ENCODE measurements at regions not wholly inside any gene's neighbourhood (a gene's known extent, or its start where the extent isn't known, plus 50 kb on each side); places are given as distances from the start of the nearest gene placed in this dataset.

DNA sequence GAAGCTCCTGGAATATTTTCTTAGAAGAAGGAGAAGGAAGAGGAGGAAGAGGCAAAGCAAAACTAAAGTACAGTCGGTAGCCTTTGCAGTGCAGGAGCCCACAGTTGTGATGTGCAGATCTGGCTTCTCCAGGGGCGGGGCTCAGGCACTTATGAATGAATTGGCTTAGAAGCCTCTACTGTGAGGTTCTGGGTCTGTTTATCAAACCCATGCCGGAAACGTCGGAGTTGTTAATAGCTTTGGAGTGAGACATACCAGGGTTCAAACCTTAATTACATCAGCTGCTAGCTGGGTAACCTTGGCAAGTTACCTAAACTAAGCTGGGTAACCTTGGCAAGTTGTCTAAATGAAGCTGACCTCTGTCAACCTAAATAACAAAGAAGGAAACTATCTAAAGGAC is 89.3 kb upstream of the PITRM1 start:
- Histone ChIP-seq H3K79me2 (ENCODE audit: insufficient read depth, low read length) (no peaks in the 10 kb centered on the region), H3K36me3 (ENCODE audit: insufficient read depth, low read length) (no peaks in the 10 kb centered on the region), H3K9ac (ENCODE audit: low read depth, low read length, poor library complexity, severe bottlenecking) (no peak overlapping the region), H3K4me3 (ENCODE audit: low read length, poor library complexity, severe bottlenecking) (no peak overlapping the region), H2AFZ (ENCODE audit: low read length) (no peak overlapping the region), H3K9me2 (replicated peaks; ENCODE audit: low read depth, low read length) (no peaks in the 10 kb centered on the region), H4K20me1 (ENCODE audit: insufficient read depth, low read length, poor library complexity, severe bottlenecking) (no peaks in the 10 kb centered on the region), H3K4me1 (ENCODE audit: insufficient read depth, low read length, poor library complexity, severe bottlenecking) (no peaks in the 10 kb centered on the region), H3K9me3 (ENCODE audit: insufficient read depth, low read depth, low read length) (no peaks in the 10 kb centered on the region), H3K27me3 (ENCODE audit: insufficient read depth, low read length, poor library complexity, severe bottlenecking) (no peaks in the 10 kb centered on the region), H3F3A (ENCODE audit: low read depth) (no peaks in the 10 kb centered on the region), H3K4me2 (ENCODE audit: low read depth, low read length, poor library complexity, severe bottlenecking) (no peak overlapping the region)
- TF ChIP-seq, protein P1, sequence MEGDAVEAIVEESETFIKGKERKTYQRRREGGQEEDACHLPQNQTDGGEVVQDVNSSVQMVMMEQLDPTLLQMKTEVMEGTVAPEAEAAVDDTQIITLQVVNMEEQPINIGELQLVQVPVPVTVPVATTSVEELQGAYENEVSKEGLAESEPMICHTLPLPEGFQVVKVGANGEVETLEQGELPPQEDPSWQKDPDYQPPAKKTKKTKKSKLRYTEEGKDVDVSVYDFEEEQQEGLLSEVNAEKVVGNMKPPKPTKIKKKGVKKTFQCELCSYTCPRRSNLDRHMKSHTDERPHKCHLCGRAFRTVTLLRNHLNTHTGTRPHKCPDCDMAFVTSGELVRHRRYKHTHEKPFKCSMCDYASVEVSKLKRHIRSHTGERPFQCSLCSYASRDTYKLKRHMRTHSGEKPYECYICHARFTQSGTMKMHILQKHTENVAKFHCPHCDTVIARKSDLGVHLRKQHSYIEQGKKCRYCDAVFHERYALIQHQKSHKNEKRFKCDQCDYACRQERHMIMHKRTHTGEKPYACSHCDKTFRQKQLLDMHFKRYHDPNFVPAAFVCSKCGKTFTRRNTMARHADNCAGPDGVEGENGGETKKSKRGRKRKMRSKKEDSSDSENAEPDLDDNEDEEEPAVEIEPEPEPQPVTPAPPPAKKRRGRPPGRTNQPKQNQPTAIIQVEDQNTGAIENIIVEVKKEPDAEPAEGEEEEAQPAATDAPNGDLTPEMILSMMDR (conservative IDR thresholded peaks at IDR 0.05; ENCODE audit: low read length), result no peak
- TF ChIP-seq EZH2phosphoT487 (IDR thresholded peaks at IDR 0.05; ENCODE audit: borderline replicate concordance), result no peak

DNA sequence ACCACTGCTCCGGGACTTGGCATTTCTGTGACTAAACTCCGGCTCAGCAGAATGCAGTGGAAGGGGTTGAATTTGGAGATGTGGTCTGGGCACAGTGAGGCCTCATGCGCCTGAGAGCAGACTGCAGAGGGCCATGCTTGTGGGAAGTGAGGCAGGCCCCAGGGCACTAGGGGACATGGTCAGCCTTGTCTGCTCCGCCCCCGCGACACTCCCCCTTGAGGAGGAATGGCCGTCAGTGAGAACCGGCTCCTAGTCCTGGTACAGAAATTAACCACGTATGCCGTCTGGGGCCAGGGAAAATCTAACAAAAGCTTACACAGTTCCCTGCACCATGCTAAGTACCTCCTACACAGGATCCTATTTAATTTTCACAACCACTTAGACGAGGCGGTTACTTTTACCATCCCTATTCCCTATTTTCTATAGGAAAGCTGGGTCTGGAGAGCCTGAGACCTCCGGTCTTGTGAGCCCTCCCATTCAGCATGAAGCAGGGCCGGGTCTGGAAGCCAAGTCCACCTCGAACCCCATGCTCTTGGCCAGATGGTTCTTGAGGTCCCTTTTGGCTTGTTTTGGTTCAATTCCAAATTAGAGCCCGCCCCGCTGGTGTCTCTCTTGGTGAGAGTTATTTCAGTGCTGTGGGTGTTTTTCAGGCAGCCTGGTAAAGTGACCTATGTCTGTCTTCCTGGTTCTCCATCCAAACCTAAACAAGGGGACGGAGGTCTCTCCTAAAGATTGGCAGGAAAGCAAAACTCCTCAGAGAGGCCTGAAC is 87.7 kb upstream of the PITRM1 start:
- TF ChIP-seq, protein P1 (conservative IDR thresholded peaks at IDR 0.05; ENCODE audit: low read length), result no peak
- TF ChIP-seq EZH2phosphoT487 (IDR thresholded peaks at IDR 0.05; ENCODE audit: borderline replicate concordance), result no peak
- H3K4me3 ChIP-seq (ENCODE audit: low read length, poor library complexity, severe bottlenecking), result no peak overlapping the region
- no peaks in the 10 kb centered on the region for H3K79me2 ChIP-seq (ENCODE audit: insufficient read depth, low read length)
- H3F3A ChIP-seq (ENCODE audit: low read depth), result no peaks in the 10 kb centered on the region
- H4K20me1 ChIP-seq (ENCODE audit: insufficient read depth, low read length, poor library complexity, severe bottlenecking), result no peaks in the 10 kb centered on the region
- H3K4me2 ChIP-seq (ENCODE audit: low read depth, low read length, poor library complexity, severe bottlenecking), result no peak overlapping the region
- no peaks in the 10 kb centered on the region for H3K4me1 ChIP-seq (ENCODE audit: insufficient read depth, low read length, poor library complexity, severe bottlenecking)
- no peak overlapping the region for H2AFZ ChIP-seq (ENCODE audit: low read length)
- H3K27me3 ChIP-seq (ENCODE audit: insufficient read depth, low read length, poor library complexity, severe bottlenecking), result no peaks in the 10 kb centered on the region
- H3K9me3 ChIP-seq (ENCODE audit: insufficient read depth, low read depth, low read length), result no peaks in the 10 kb centered on the region
- H3K36me3 ChIP-seq (ENCODE audit: insufficient read depth, low read length), result no peaks in the 10 kb centered on the region
- no peaks in the 10 kb centered on the region for H3K9me2 ChIP-seq (replicated peaks; ENCODE audit: low read depth, low read length)
- no peak overlapping the region for H3K9ac ChIP-seq (ENCODE audit: low read depth, low read length, poor library complexity, severe bottlenecking)

DNA sequence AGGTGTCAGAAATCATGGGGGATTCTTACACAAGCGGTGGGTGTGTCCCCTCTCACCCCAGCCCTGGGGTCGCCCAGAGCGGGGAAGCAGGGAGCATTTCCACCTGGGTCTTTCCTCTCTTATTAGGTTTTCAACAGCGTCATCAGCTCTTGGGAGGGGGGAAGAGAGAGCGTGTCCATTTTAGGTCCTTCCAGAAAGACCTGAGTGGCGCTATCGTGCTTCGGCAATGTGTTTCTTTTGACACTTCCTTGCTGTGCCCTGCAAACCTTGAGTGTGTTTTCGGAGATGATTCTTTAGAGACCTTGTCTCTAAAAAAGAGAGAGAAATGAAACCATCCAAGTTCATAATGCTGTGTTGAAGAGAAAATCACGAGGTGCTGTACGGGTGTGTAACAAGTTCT is 86.9 kb upstream of the PITRM1 start:
- no peaks in the 10 kb centered on the region for H3K36me3 ChIP-seq (ENCODE audit: insufficient read depth, low read length)
- no peak overlapping the region for H3K4me2 ChIP-seq (ENCODE audit: low read depth, low read length, poor library complexity, severe bottlenecking)
- no peak overlapping the region for H3K4me3 ChIP-seq (ENCODE audit: low read length, poor library complexity, severe bottlenecking)
- no peaks in the 10 kb centered on the region for H3K4me1 ChIP-seq (ENCODE audit: insufficient read depth, low read length, poor library complexity, severe bottlenecking)
- H3K9me2 ChIP-seq (replicated peaks; ENCODE audit: low read depth, low read length), result no peaks in the 10 kb centered on the region
- no peak overlapping the region for H2AFZ ChIP-seq (ENCODE audit: low read length)
- H4K20me1 ChIP-seq (ENCODE audit: insufficient read depth, low read length, poor library complexity, severe bottlenecking), result no peaks in the 10 kb centered on the region
- H3K9me3 ChIP-seq (ENCODE audit: insufficient read depth, low read depth, low read length), result no peaks in the 10 kb centered on the region
- H3K9ac ChIP-seq (ENCODE audit: low read depth, low read length, poor library complexity, severe bottlenecking), result no peak overlapping the region
- no peak for TF ChIP-seq EZH2phosphoT487 (IDR thresholded peaks at IDR 0.05; ENCODE audit: borderline replicate concordance)
- TF ChIP-seq, protein P1 (conservative IDR thresholded peaks at IDR 0.05; ENCODE audit: low read length), result no peak
- H3K27me3 ChIP-seq (ENCODE audit: insufficient read depth, low read length, poor library complexity, severe bottlenecking), result no peaks in the 10 kb centered on the region
- no peaks in the 10 kb centered on the region for H3K79me2 ChIP-seq (ENCODE audit: insufficient read depth, low read length)
- H3F3A ChIP-seq (ENCODE audit: low read depth), result no peaks in the 10 kb centered on the region
